RCC 7860 (cell line): ENCODE measurements at regions not wholly inside any gene's neighbourhood (a gene's known extent, or its start where the extent isn't known, plus 50 kb on each side); places are given as distances from the start of the nearest gene placed in this dataset.
"Not testable (repeated sequence)": the region's sequence is repeated elsewhere in the genome, so short reads cannot be mapped to it uniquely, and the experiment has no call there.

Experiments
- DNase-seq: peaks from one replicate; pipeline ENCODE4 v3.0.0-alpha.2; 2015; ENCODE audit warnings: low spot score
- FAIRE-seq: peaks from 2 replicates; lab custom pipeline; 2012; peaks lifted over from hg19 to GRCh38; lab: Jason Lieb, UNC

DNA sequence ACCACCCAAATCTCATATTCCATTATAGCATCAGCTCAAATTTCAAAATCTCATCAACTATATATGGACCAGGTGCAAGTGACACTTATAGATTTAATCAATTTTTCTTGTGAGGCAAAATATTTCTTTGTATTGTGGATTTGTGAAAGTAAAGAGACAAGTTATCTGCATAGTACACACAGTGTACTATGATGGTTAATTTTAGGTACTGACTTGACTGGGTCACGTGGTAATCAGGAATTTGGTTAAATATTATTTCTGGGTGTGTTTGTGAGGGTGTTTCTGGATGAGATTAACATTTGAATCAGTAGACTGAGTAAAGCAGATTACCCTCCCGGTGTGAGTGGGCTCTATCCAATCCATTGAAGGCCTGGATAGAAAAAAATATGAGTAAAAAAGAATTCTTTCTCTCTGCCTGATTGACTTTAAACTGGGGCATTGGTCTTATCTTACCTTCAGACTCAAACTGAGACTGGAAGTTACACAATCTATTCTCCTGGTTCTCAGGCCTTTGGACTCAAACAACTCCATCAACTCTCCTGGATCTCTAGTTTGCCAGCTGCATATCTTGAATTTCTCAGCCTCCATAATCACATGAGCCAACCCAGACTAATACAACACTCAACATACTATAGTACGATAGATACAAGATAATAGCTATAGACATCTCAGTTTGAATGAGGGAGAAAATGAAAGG lies 799.9 kb downstream of the NAP1L3 start:
- FAIRE-seq, DNase-seq: not testable (repeated sequence)

- DNase-seq, FAIRE-seq: not testable (repeated sequence)
These were observed 823.4 kb downstream of the NAP1L3 start for GRCh38 chrX:92849998-92850397.

DNA sequence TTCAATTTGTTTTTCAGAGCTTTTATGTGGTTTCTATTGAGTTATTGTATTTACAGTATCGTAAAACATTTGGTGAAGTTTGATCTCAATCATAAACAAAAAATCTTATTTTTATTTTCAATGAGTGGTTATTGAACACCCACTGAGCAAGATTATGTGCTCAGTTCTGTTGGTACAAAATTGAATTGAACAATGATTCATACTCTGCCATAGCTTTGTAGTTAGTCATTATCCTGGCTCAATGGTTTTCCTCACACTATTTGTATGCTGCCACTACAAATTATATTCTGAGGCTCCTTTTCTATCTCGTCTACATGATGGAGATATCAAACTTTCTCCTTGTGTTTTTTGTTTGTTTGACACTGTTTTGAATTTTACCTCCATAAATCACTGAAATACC lies 829.5 kb downstream of the NAP1L3 start:
- not testable (repeated sequence) for DNase-seq
- FAIRE-seq, result peak; percentile 14

- not testable (repeated sequence) for FAIRE-seq
These were observed 840.6 kb downstream of the NAP1L3 start for GRCh38 chrX:92832750-92833149.

GRCh38 chrX:92830083-92830482 lies 843.3 kb downstream of the NAP1L3 start:
- FAIRE-seq, DNase-seq: not testable (repeated sequence)

More at GRCh38 chrX:92832750-92833149, 840.6 kb downstream of the NAP1L3 start:
- DNase-seq, result not testable (repeated sequence)

- FAIRE-seq, DNase-seq: not testable (repeated sequence)
These were observed 851.7 kb downstream of the NAP1L3 start for GRCh38 chrX:92821580-92822152.

- DNase-seq, FAIRE-seq: not testable (repeated sequence)
These were observed 881.3 kb downstream of the NAP1L3 start for GRCh38 chrX:92792080-92792479.

DNA sequence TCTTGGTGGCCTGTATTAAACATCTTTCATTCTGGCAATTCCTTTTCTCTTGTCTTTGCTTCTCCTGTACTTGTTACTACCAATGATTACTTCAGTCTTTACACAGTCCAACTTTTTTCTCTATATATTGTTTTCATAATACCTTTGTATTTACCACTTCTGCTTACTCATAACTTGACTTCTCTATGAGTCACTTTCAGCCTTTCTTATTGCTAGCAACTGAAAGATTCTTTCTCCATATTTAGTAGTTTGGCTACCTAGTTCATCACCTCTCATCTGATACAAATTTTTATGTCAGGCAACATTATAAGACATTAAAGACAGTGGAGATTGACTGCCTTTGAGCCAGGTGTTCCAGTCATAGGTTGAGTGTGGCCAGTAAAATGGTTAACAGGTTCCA lies 893.3 kb downstream of the NAP1L3 start:
- not testable (repeated sequence) for DNase-seq, FAIRE-seq

DNA sequence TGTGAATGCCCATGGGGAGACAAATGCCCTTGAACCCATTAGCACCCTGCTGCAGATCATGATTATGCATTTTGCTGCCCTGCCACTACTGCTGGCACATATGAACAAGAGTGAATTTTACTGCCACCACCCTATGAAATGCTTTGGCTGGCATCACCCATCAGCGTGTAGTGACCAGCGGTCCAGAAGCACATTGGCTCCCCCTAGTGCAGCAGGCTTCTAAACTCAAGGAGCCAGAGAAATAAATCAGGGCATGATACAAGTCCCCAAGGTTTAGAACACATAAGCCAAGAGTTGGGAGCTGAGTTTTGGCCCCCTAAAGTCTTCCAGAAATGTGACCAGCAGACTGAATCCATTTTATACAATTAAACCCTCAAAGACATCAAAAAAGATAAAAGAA lies 899.4 kb downstream of the NAP1L3 start:
- not testable (repeated sequence) for DNase-seq, FAIRE-seq

GRCh38 chrX:92760963-92761362 lies 912.4 kb downstream of the NAP1L3 start:
- DNase-seq, FAIRE-seq: not testable (repeated sequence)
